HepG2 (cell line): ENCODE measurements at regions not wholly inside any gene's neighbourhood (a gene's known extent, or its start where the extent isn't known, plus 50 kb on each side); places are given as distances from the start of the nearest gene placed in this dataset.

Experiments
- ATAC-seq: fragments of 200-7000 bp; cut with Tn5 transposase; 3 replicates; pipeline ENCODE4 v1.9.1; 2020; ENCODE audit warnings: mild to moderate bottlenecking, moderate library complexity
- BruUV-seq: library from RNA; stranded (reverse); fragments of 400-500 nt; replicated peaks from 2 replicates; lab custom pipeline; 2021; lab: Mats Ljungman, UMichigan
- CTCF ChIA-PET: fragments of 300-600 bp; formaldehyde crosslinking; extraction: SDS; loops from one replicate; lab custom pipeline; 2021; ENCODE audit warnings: low total read pairs, inconsistent platforms, low intra/inter-chr PET ratio; lab: Yijun Ruan, JAX
- POLR2A ChIA-PET: fragments of 350-600 bp; sonication (Branson Sonifier 250); formaldehyde crosslinking; loops from one replicate; lab custom pipeline; 2020; ENCODE audit warnings: antibody characterized with exemption, inconsistent platforms; lab: Yijun Ruan, JAX
- DNase-seq: peaks from one replicate; pipeline ENCODE4 v3.0.0-alpha.2; 2015; ENCODE audit warnings: low spot score
- FAIRE-seq: peaks from 3 replicates; lab custom pipeline; 2011; peaks lifted over from hg19 to GRCh38; lab: Jason Lieb, UNC
- H2AFZ ChIP-seq: one replicate; pipeline ENCODE4 v1.6.1; 2011; ENCODE audit warnings: low read length, inconsistent platforms
- H3K27ac ChIP-seq: fragments of 300-600 bp; 3 replicates; pipeline ENCODE4 v1.8.0; 2011; ENCODE audit warnings: mixed run types, mild to moderate bottlenecking, mixed read lengths, low read length, inconsistent platforms; ENCODE audit not compliant: insufficient read depth; ENCODE audit errors: extremely low read length
- H3K27me3 ChIP-seq, 2 experiments: fragments of 200-600 bp in 1 of 2; 2 replicates in 1 of 2; 3 replicates in 1 of 2; pipeline versions ENCODE4 v1.6.0 to v1.8.0; 2011; ENCODE audit warnings: low read length in 2 of 2, mild to moderate bottlenecking in 2 of 2, moderate library complexity in 2 of 2, inconsistent platforms in 1 of 2; ENCODE audit not compliant: insufficient read depth in 2 of 2, control insufficient read depth in 1 of 2
- H3K36me3 ChIP-seq, 2 experiments: fragments of 200-600 bp in 1 of 2; replicated peaks in 1 of 2; 2 replicates in 1 of 2; 3 replicates in 1 of 2; pipeline versions ENCODE4 v1.5.1 to v1.8.0; 2011; ENCODE audit warnings: low read length in 2 of 2, inconsistent platforms in 1 of 2; ENCODE audit not compliant: insufficient read depth in 2 of 2, control insufficient read depth in 1 of 2
- H3K4me1 ChIP-seq: 2 replicates; pipeline ENCODE4 v1.5.1; 2012; ENCODE audit warnings: low read length, inconsistent platforms; ENCODE audit not compliant: insufficient read depth
- H3K4me2 ChIP-seq: 2 replicates; pipeline ENCODE4 v1.6.0; 2011; ENCODE audit warnings: low read depth, low read length, inconsistent platforms
- H3K4me3 ChIP-seq, 3 experiments: fragments of 200-600 bp in 1 of 3; sonication (generic), shearing (Covaris generic) in 1 of 3; replicated peaks in 1 of 3; 2 replicates each; pipeline ENCODE4 v1.5.1; 2011 to 2016; ENCODE audit warnings: low read length in 3 of 3, inconsistent platforms in 2 of 3, low read depth in 2 of 3, mild to moderate bottlenecking in 2 of 3, control low read depth in 1 of 3, mixed read lengths in 1 of 3; ENCODE audit not compliant: insufficient read depth in 1 of 3
- H3K79me2 ChIP-seq: one replicate; pipeline ENCODE4 v1.6.1; 2011; ENCODE audit warnings: low read length, inconsistent platforms; ENCODE audit not compliant: insufficient read depth
- H3K9ac ChIP-seq: 2 replicates; pipeline ENCODE4 v1.6.0; 2011; ENCODE audit warnings: mild to moderate bottlenecking, low read depth, low read length, inconsistent platforms; ENCODE audit not compliant: insufficient read depth
- H3K9me3 ChIP-seq: 2 replicates; pipeline ENCODE4 v1.5.1; 2012; ENCODE audit warnings: mild to moderate bottlenecking, low read length
- H4K20me1 ChIP-seq: 2 replicates; pipeline ENCODE4 v1.6.0; 2011; ENCODE audit warnings: inconsistent platforms, mild to moderate bottlenecking, low read length, moderate library complexity; ENCODE audit not compliant: insufficient read depth
- FOXA1 ChIP-seq, 2 experiments: fragments of 450-650 bp in 1 of 2; sonication (generic) in 1 of 2; formaldehyde crosslinking in 1 of 2; IDR thresholded peaks; 2 replicates each; pipeline versions ENCODE4 v1.4.0 to v1.6.1; 2016 to 2020; ENCODE audit warnings: missing genetic modification reagents in 1 of 2
- GMEB2 ChIP-seq: IDR thresholded peaks from 2 replicates; pipeline ENCODE4 v1.6.1; 2016; ENCODE audit warnings: missing biosample characterization, missing genetic modification reagents, low read depth
- HBP1 ChIP-seq: IDR thresholded peaks from 2 replicates; pipeline ENCODE4 v1.6.1; 2016; ENCODE audit warnings: low read depth, control low read depth
- HNF1B ChIP-seq: sonication (generic); formaldehyde crosslinking; IDR thresholded peaks from 2 replicates; pipeline ENCODE4 v1.5.1; 2020; ENCODE audit warnings: mild to moderate bottlenecking, moderate library complexity, missing genetic modification reagents
- JARID2 ChIP-seq: sonication (generic); formaldehyde crosslinking; IDR thresholded peaks from 2 replicates; pipeline ENCODE4 v1.8.1; 2023; ENCODE audit warnings: missing genetic modification reagents, inconsistent platforms; ENCODE audit not compliant: insufficient replicate concordance
- REXO4 ChIP-seq: sonication (generic); formaldehyde crosslinking; IDR thresholded peaks from 2 replicates; pipeline ENCODE4 v1.8.0; 2022; ENCODE audit warnings: missing genetic modification reagents, mild to moderate bottlenecking, borderline replicate concordance
- SALL2 ChIP-seq: sonication (generic); formaldehyde crosslinking; IDR thresholded peaks from 2 replicates; pipeline ENCODE4 v1.8.1; 2023; ENCODE audit warnings: mild to moderate bottlenecking, missing genetic modification reagents, inconsistent platforms
- SIN3A ChIP-seq: IDR thresholded peaks from 2 replicates; pipeline ENCODE4 v1.6.1; 2011; ENCODE audit warnings: low read depth, mild to moderate bottlenecking, control low read depth, low read length, borderline replicate concordance
- SOX13 ChIP-seq, 3 experiments: fragments of 450-650 bp in 1 of 3; sonication (generic) in 1 of 3; formaldehyde crosslinking in 1 of 3; IDR thresholded peaks in 2 of 3; conservative IDR thresholded peaks in 1 of 3; 2 replicates each; pipeline versions ENCODE4 v1.5.0 to v1.6.1; 2016 to 2020; ENCODE audit warnings: antibody characterized with exemption in 1 of 3, mild to moderate bottlenecking in 1 of 3, missing compliant biosample characterization in 1 of 3, missing genetic modification reagents in 1 of 3, moderate library complexity in 1 of 3
- SUZ12 ChIP-seq: fragments of 150-350 bp; IDR thresholded peaks from 2 replicates; pipeline ENCODE4 v1.6.1; 2014; ENCODE audit warnings: low read depth, low read length
- TAF15 ChIP-seq: fragments of 200-400 bp; formaldehyde crosslinking; IDR thresholded peaks from one replicate; pipeline ENCODE4 v1.6.1; 2018; ENCODE audit warnings: mild to moderate bottlenecking, low read depth, low read length; ENCODE audit not compliant: poor library complexity, severe bottlenecking
- TCF7 ChIP-seq: sonication (generic); IDR thresholded peaks from 2 replicates; pipeline ENCODE4 v1.6.1; 2016; ENCODE audit warnings: antibody characterized with exemption, low read depth
- TEAD2 ChIP-seq: sonication (generic); formaldehyde crosslinking; IDR thresholded peaks from 2 replicates; pipeline ENCODE4 v1.9.0; 2021; ENCODE audit warnings: missing genetic modification reagents
- ZBTB42 ChIP-seq: sonication (generic); formaldehyde crosslinking; IDR thresholded peaks from 2 replicates; pipeline ENCODE4 v1.5.0; 2020; ENCODE audit warnings: mild to moderate bottlenecking, missing genetic modification reagents
- ZNF430 ChIP-seq: sonication (generic); formaldehyde crosslinking; IDR thresholded peaks from 2 replicates; pipeline ENCODE4 v1.9.0; 2021; ENCODE audit warnings: mild to moderate bottlenecking, missing genetic modification reagents
- ZNF569 ChIP-seq: sonication (generic); formaldehyde crosslinking; IDR thresholded peaks from 2 replicates; pipeline ENCODE4 v1.5.0; 2020; ENCODE audit warnings: mild to moderate bottlenecking, missing genetic modification reagents, moderate library complexity, borderline replicate concordance
- WGBS: methylation state at CpG from one replicate; pipeline ENCODE4 v1.1.6; 2017; ENCODE audit warnings: low lambda C conversion rate; 5-methylcytosine and 5-hydroxymethylcytosine counted together
- in situ Hi-C: cut with HindIII; loops from 2 replicates; pipeline ENCODE4 v1.10.0; 2017; ENCODE audit warnings: low pct_unique_long_range_greater_than_20kb; ENCODE audit not compliant: extremely low pct_ligation_motif_present
- intact Hi-C: fragments of 100-400 bp; cut with micrococcal nuclease; formaldehyde crosslinking; loops from one replicate; pipeline ENCODE4 v1.10.0; 2022; ENCODE audit not compliant: unreplicated experiment

GRCh38 chr21:28767523-28767922 lies 225.2 kb downstream of the LTN1 start (continued):
- TF ChIP-seq SOX13 (IDR thresholded peaks at IDR 0.05) (no peak), SOX13 (CRISPR knock-in tag; conservative IDR thresholded peaks at IDR 0.05 in 1 of 2, IDR thresholded peaks at IDR 0.05 in 1 of 2) (no peak), FOXA1 (IDR thresholded peaks at IDR 0.05) (no peak), FOXA1 (CRISPR knock-in tag; IDR thresholded peaks at IDR 0.05) (no peak), GMEB2 (CRISPR knock-in tag) (no peak), SIN3A (no peak), SUZ12 (no peak), JARID2 (no peak), HBP1 (CRISPR knock-in tag) (no peak)

GRCh38 chr21:28763809-28764418 lies 228.8 kb downstream of the LTN1 start:
- Histone ChIP-seq H3K4me2 (no peak overlapping the region), H3K9ac (no peak overlapping the region), H3K79me2 (no peaks in the 10 kb centered on the region), H3K36me3 (no peaks in the 10 kb centered on the region), H3K4me1 (no peaks in the 10 kb centered on the region), H3K27ac (no peak overlapping the region), H3K27me3 (no peaks in the 10 kb centered on the region), H2AFZ (no peak overlapping the region), H3K4me3 (no peak overlapping the region), H3K9me3 (no peaks in the 10 kb centered on the region), H4K20me1 (no peaks in the 10 kb centered on the region)
- BruUV-seq = no TSS peak
- ATAC-seq (no peak), FAIRE-seq (no peak), DNase-seq (no peak)
- 0% methylated on average over 2 of the region's 2 CpGs for WGBS
- intact Hi-C loops = no loop called here
- ChIA-PET POLR2A (no interaction called here), CTCF (no interaction called here)
- in situ Hi-C loops = no loop called here
- no peak for TF ChIP-seq HNF1B
- TF ChIP-seq TCF7 = no peak
- no peak for TF ChIP-seq ZBTB42 (CRISPR knock-in tag)
- no peak for TF ChIP-seq TAF15
- TF ChIP-seq ZNF569 (CRISPR knock-in tag) = no peak
- no peak for TF ChIP-seq TEAD2 (CRISPR knock-in tag)
- no peak for TF ChIP-seq SALL2
- no peak for TF ChIP-seq REXO4 (CRISPR knock-in tag)
- no peak for TF ChIP-seq JARID2
- no peak for TF ChIP-seq ZNF430 (CRISPR knock-in tag)
